H1 (cell line): ENCODE measurements at regions not wholly inside any gene's neighbourhood (a gene's known extent, or its start where the extent isn't known, plus 50 kb on each side); places are given as distances from the start of the nearest gene placed in this dataset.

ENCODE experiments used
- BCL11A ChIP-seq, 2 experiments: IDR thresholded peaks; one replicate each; pipeline ENCODE4 v1.6.1; 2011; ENCODE audit warnings: low read depth in 2 of 2, low read length in 2 of 2, mild to moderate bottlenecking in 2 of 2

- TF ChIP-seq BCL11A (IDR thresholded peaks at IDR 0.05; ENCODE audit: low read depth in 2 of 2, low read length in 2 of 2): no peak
Observed at GRCh38 chr2:8594731-8595427, 87.0 kb upstream of the ID2 start (continued).
